Neuronal stem cell (in vitro differentiated cells): ENCODE measurements at regions not wholly inside any gene's neighbourhood (a gene's known extent, or its start where the extent isn't known, plus 50 kb on each side); places are given as distances from the start of the nearest gene placed in this dataset.

Source experiments
- DNase-seq: peaks from one replicate; pipeline ENCODE4 v3.0.0-alpha.2; 2013; ENCODE audit warnings: low spot score
- H2AFZ ChIP-seq: one replicate; pipeline ENCODE4 v1.6.1; 2013; ENCODE audit warnings: mild to moderate bottlenecking, low read length, inconsistent platforms
- H2AK5ac ChIP-seq: 2 replicates; pipeline ENCODE4 v1.6.1; 2013; ENCODE audit warnings: low read depth, mild to moderate bottlenecking, inconsistent platforms, low read length, moderate library complexity, mixed read lengths
- H2BK120ac ChIP-seq: 2 replicates; pipeline ENCODE4 v1.6.1; 2013; ENCODE audit warnings: low read depth, mild to moderate bottlenecking, inconsistent platforms, low read length, moderate library complexity, mixed read lengths
- H2BK12ac ChIP-seq: one replicate; pipeline ENCODE4 v1.6.1; 2013; ENCODE audit warnings: low read length, inconsistent platforms
- H2BK15ac ChIP-seq: 2 replicates; pipeline ENCODE4 v1.6.1; 2013; ENCODE audit warnings: mild to moderate bottlenecking, low read length, inconsistent platforms, mixed read lengths
- H2BK5ac ChIP-seq: one replicate; pipeline ENCODE4 v1.6.1; 2013; ENCODE audit warnings: inconsistent platforms, mild to moderate bottlenecking, low read length, moderate library complexity
- H3K14ac ChIP-seq: one replicate; pipeline ENCODE4 v1.6.1; 2013; ENCODE audit warnings: low read length, inconsistent platforms
- H3K18ac ChIP-seq: 2 replicates; pipeline ENCODE4 v1.6.1; 2013; ENCODE audit warnings: low read length, inconsistent platforms
- H3K23ac ChIP-seq: 2 replicates; pipeline ENCODE4 v1.6.1; 2013; ENCODE audit warnings: low read depth, mild to moderate bottlenecking, mixed read lengths, low read length, inconsistent platforms; ENCODE audit not compliant: poor library complexity
- H3K27ac ChIP-seq: replicated peaks from 3 replicates; pipeline ENCODE4 v1.5.1; 2013; ENCODE audit warnings: low read length, inconsistent platforms
- H3K27me3 ChIP-seq, 3 experiments: 2 replicates each; pipeline ENCODE4 v1.6.1; 2013; ENCODE audit warnings: low read length in 3 of 3, mild to moderate bottlenecking in 2 of 3, inconsistent platforms in 1 of 3, low read depth in 1 of 3, mixed read lengths in 1 of 3, moderate library complexity in 1 of 3; ENCODE audit not compliant: control insufficient read depth in 3 of 3, insufficient read depth in 3 of 3
- H3K36me3 ChIP-seq, 2 donors: replicated peaks in 1 of 2; 2 replicates each; pipeline ENCODE4 v1.6.1; 2013; ENCODE audit warnings: low read length in 2 of 2; ENCODE audit not compliant: control insufficient read depth in 2 of 2, insufficient read depth in 2 of 2
- H3K4ac ChIP-seq: 2 replicates; pipeline ENCODE4 v1.6.1; 2013; ENCODE audit warnings: inconsistent platforms, mild to moderate bottlenecking, low read length, moderate library complexity
- H3K4me1 ChIP-seq, 2 donors: 1 replicate in 1 of 2; 2 replicates in 1 of 2; pipeline ENCODE4 v1.6.1; 2013; ENCODE audit warnings: low read length in 2 of 2, low read depth in 1 of 2; ENCODE audit not compliant: control insufficient read depth in 2 of 2, insufficient read depth in 1 of 2
- H3K4me2 ChIP-seq: one replicate; pipeline ENCODE4 v1.6.1; 2013; ENCODE audit warnings: mild to moderate bottlenecking, low read length, inconsistent platforms; ENCODE audit not compliant: insufficient read depth, poor library complexity, severe bottlenecking
- H3K4me3 ChIP-seq, 2 donors: 2 replicates each; pipeline ENCODE4 v1.5.1; 2013; ENCODE audit warnings: low read length in 2 of 2, mild to moderate bottlenecking in 2 of 2, inconsistent platforms in 1 of 2, moderate library complexity in 1 of 2
- H3K79me1 ChIP-seq: one replicate; pipeline ENCODE4 v1.6.1; 2013; ENCODE audit warnings: low read depth, mild to moderate bottlenecking, inconsistent platforms, low read length, moderate library complexity
- H3K9ac ChIP-seq: one replicate; pipeline ENCODE4 v1.6.1; 2013; ENCODE audit warnings: mild to moderate bottlenecking, low read depth, low read length, inconsistent platforms; ENCODE audit not compliant: poor library complexity
- H3K9me3 ChIP-seq, 2 donors: replicated peaks in 1 of 2; 2 replicates each; pipeline versions ENCODE3 to v1.6.1; 2013; ENCODE audit warnings: low read length in 2 of 2, mild to moderate bottlenecking in 2 of 2, inconsistent platforms in 1 of 2, low read depth in 1 of 2, mixed read lengths in 1 of 2, moderate library complexity in 1 of 2; ENCODE audit not compliant: control insufficient read depth in 2 of 2, insufficient read depth in 1 of 2
- H4K8ac ChIP-seq: one replicate; pipeline ENCODE4 v1.6.1; 2013; ENCODE audit warnings: low read depth, mild to moderate bottlenecking, inconsistent platforms, low read length, moderate library complexity
- H4K91ac ChIP-seq: one replicate; pipeline ENCODE4 v1.6.1; 2013; ENCODE audit warnings: low read length, low read depth, mild to moderate bottlenecking, inconsistent platforms; ENCODE audit not compliant: poor library complexity
- WGBS, 2 donors: extraction: QIAGEN DNeasy Blood & Tissue Kit; methylation state at CpG; one replicate each; pipeline ENCODE4 v1.1.7; 2013; ENCODE audit warnings: missing lambda C conversion rate in 2 of 2, mixed read lengths in 1 of 2; ENCODE audit not compliant: insufficient read length in 2 of 2, insufficient replicate concordance in 1 of 2; ENCODE audit errors: extremely low coverage in 2 of 2; 5-methylcytosine and 5-hydroxymethylcytosine counted together

- Histone ChIP-seq H2AK5ac (no peak overlapping the region), H2AFZ (no peak overlapping the region)
- no CpG with 5 or more reads among the region's 5 CpGs for WGBS, 2 donors
Measured at GRCh38 chr5:180423598-180423997, 70.5 kb upstream of the GFPT2 start.

GRCh38 chr5:180424094-180424493 lies 70.1 kb upstream of the CNOT6 start:
- Histone ChIP-seq H3K27ac (no peak overlapping the region), H4K91ac (no peak overlapping the region), H2BK15ac (no peak overlapping the region), H3K14ac (no peak overlapping the region), H2AFZ (no peak overlapping the region), H2BK5ac (no peak overlapping the region), H2BK120ac (no peak overlapping the region), H3K4me2 (no peak overlapping the region), H3K18ac (no peak overlapping the region), H3K36me3 (no peaks in the 10 kb centered on the region), H2AK5ac (no peak overlapping the region), H2BK12ac (no peak overlapping the region), H3K4ac (no peak overlapping the region), H3K23ac (no peak overlapping the region), H3K9me3 (no peaks in the 10 kb centered on the region), H4K8ac (no peak overlapping the region), H3K4me3 (no peak overlapping the region), H3K27me3 (no peaks in the 10 kb centered on the region), H3K4me1 (peaks cover 0 to 2% of the 10 kb centered on the region in 2 donors), H3K79me1 (no peaks in the 10 kb centered on the region), H3K9ac (no peak overlapping the region)
- no peak for DNase-seq
- whole genome bisulfite sequencing, 2 donors, result no CpG with 5 or more reads among the region's 7 CpGs

More at GRCh38 chr5:180423598-180423997, 70.5 kb upstream of the GFPT2 start:
- Histone ChIP-seq H3K9me3 (no peaks in the 10 kb centered on the region), H3K14ac (no peak overlapping the region), H3K9ac (peak overlapping the region; percentile 60), H2BK5ac (no peak overlapping the region), H2BK12ac (no peak overlapping the region), H3K27ac (no peak overlapping the region), H3K23ac (no peak overlapping the region), H3K4me2 (no peak overlapping the region), H3K27me3 (no peaks in the 10 kb centered on the region), H3K4me1 (peaks cover 0 to 2% of the 10 kb centered on the region in 2 donors), H3K79me1 (no peaks in the 10 kb centered on the region), H2BK15ac (no peak overlapping the region), H3K18ac (peak overlapping the region; percentile 89), H3K4ac (no peak overlapping the region), H3K36me3 (no peaks in the 10 kb centered on the region), H4K91ac (no peak overlapping the region), H3K4me3 (no peak overlapping the region), H4K8ac (peak overlapping the region; percentile 65), H2BK120ac (no peak overlapping the region)
- DNase-seq, result no peak

GRCh38 chr5:180428598-180428997 lies 65.6 kb upstream of the CNOT6 start:
- no peak overlapping the region for H3K14ac ChIP-seq
- DNase-seq, result no peak
- peaks cover 0 to 1% of the 10 kb centered on the region in 2 donors for H3K4me1 ChIP-seq
- no CpG with 5 or more reads among the region's 8 CpGs for WGBS, 2 donors
- no peaks in the 10 kb centered on the region for H3K27me3 ChIP-seq
- no peak overlapping the region for H3K23ac ChIP-seq
- no peak overlapping the region for H3K4me3 ChIP-seq
- no peak overlapping the region for H3K4ac ChIP-seq
- no peak overlapping the region for H2AFZ ChIP-seq
- no peak overlapping the region for H3K18ac ChIP-seq
- no peaks in the 10 kb centered on the region for H3K79me1 ChIP-seq
- no peak overlapping the region for H2BK12ac ChIP-seq
- no peak overlapping the region for H2BK120ac ChIP-seq
- H4K8ac ChIP-seq, result no peak overlapping the region
- H3K4me2 ChIP-seq, result no peak overlapping the region
- no peak overlapping the region for H2AK5ac ChIP-seq
- H2BK5ac ChIP-seq, result no peak overlapping the region
- no peak overlapping the region for H4K91ac ChIP-seq
- H3K36me3 ChIP-seq, result no peaks in the 10 kb centered on the region
- H3K9ac ChIP-seq, result no peak overlapping the region
- no peak overlapping the region for H3K27ac ChIP-seq
- H2BK15ac ChIP-seq, result no peak overlapping the region
- H3K9me3 ChIP-seq, result peaks cover 4 to 5% of the 10 kb centered on the region in 2 donors

- DNase-seq, result no peak
- H4K8ac ChIP-seq, result peak overlapping the region; percentile 57
- no peak overlapping the region for H3K23ac ChIP-seq
- H3K9ac ChIP-seq, result no peak overlapping the region
- H3K36me3 ChIP-seq, result no peaks in the 10 kb centered on the region
- no CpG with 5 or more reads among the region's 27 CpGs for WGBS, 2 donors
- H3K4me2 ChIP-seq, result no peak overlapping the region
- no peak overlapping the region for H2AFZ ChIP-seq
- H2AK5ac ChIP-seq, result no peak overlapping the region
- no peak overlapping the region for H3K4me3 ChIP-seq
- H3K9me3 ChIP-seq, result peaks cover 4 to 5% of the 10 kb centered on the region in 2 donors
- no peaks in the 10 kb centered on the region for H3K27me3 ChIP-seq
- no peak overlapping the region for H3K27ac ChIP-seq
- H3K79me1 ChIP-seq, result no peaks in the 10 kb centered on the region
- H2BK12ac ChIP-seq, result no peak overlapping the region
- H3K18ac ChIP-seq, result no peak overlapping the region
- H4K91ac ChIP-seq, result no peak overlapping the region
- H3K4ac ChIP-seq, result no peak overlapping the region
- H2BK15ac ChIP-seq, result no peak overlapping the region
- H2BK120ac ChIP-seq, result no peak overlapping the region
- no peaks in the 10 kb centered on the region for H3K4me1 ChIP-seq
- no peak overlapping the region for H3K14ac ChIP-seq
- H2BK5ac ChIP-seq, result no peak overlapping the region
Measured at GRCh38 chr5:180431932-180432331, 62.2 kb upstream of the CNOT6 start.
